K562 (cell line): ENCODE measurements at regions not wholly inside any gene's neighbourhood (a gene's known extent, or its start where the extent isn't known, plus 50 kb on each side); places are given as distances from the start of the nearest gene placed in this dataset.

Experiments
- ATAC-seq: fragments of 200-7000 bp; cut with Tn5 transposase; 3 replicates; pipeline ENCODE4 v1.9.1; 2020; ENCODE audit warnings: moderate library complexity
- BruUV-seq: library from RNA; stranded (reverse); fragments of 400-500 nt; replicated peaks from 2 replicates; lab custom pipeline; 2021; lab: Mats Ljungman, UMichigan
- CTCF ChIA-PET: fragments of 300-600 bp; formaldehyde crosslinking; extraction: SDS; loops from one replicate; lab custom pipeline; 2021; ENCODE audit warnings: low intra/inter-chr PET ratio; lab: Yijun Ruan, JAX
- POLR2A ChIA-PET: fragments of 300-600, 350-650 bp; sonication (Branson Sonifier 250); formaldehyde crosslinking; extraction: SDS; loops from one replicate; lab custom pipeline; 2021; ENCODE audit warnings: antibody characterized with exemption, inconsistent platforms; lab: Yijun Ruan, JAX
- DNase-seq, 4 experiments: peaks; one replicate each; pipeline versions ENCODE4 v3.0.0 to v3.0.0-alpha.2; 2011 to 2018; ENCODE audit warnings: low spot score in 3 of 4, mixed read lengths in 3 of 4; ENCODE audit errors: extremely low read depth in 1 of 4
- FAIRE-seq: peaks from 2 replicates; lab custom pipeline; 2011; peaks lifted over from hg19 to GRCh38; lab: Jason Lieb, UNC
- H2AFZ ChIP-seq: 2 replicates; pipeline ENCODE4 v1.6.0; 2011; ENCODE audit warnings: low read depth, low read length, control low read depth, inconsistent platforms
- H3K27ac ChIP-seq: fragments of 200-600 bp; 3 replicates; pipeline ENCODE4 v1.8.0; 2011; ENCODE audit warnings: low read depth, mild to moderate bottlenecking, control low read depth, inconsistent platforms, low read length, moderate library complexity, mixed read lengths; ENCODE audit errors: extremely low read depth
- H3K27me3 ChIP-seq, 2 experiments: fragments of 300-600 bp in 1 of 2; 2 replicates in 1 of 2; 3 replicates in 1 of 2; pipeline versions ENCODE4 v1.6.0 to v1.8.0; 2011; ENCODE audit warnings: inconsistent platforms in 2 of 2, low read length in 2 of 2, mild to moderate bottlenecking in 1 of 2, mixed read lengths in 1 of 2, moderate library complexity in 1 of 2; ENCODE audit not compliant: control insufficient read depth in 2 of 2, insufficient read depth in 2 of 2
- H3K36me3 ChIP-seq: fragments of 300-600 bp; 3 replicates; pipeline ENCODE4 v1.8.0; 2011; ENCODE audit warnings: mild to moderate bottlenecking, low read length, inconsistent platforms; ENCODE audit not compliant: control insufficient read depth, insufficient read depth
- H3K4me1 ChIP-seq, 2 experiments: fragments of 200-600 bp in 1 of 2; replicated peaks in 1 of 2; 2 replicates in 1 of 2; 3 replicates in 1 of 2; pipeline versions ENCODE4 v1.5.1 to v1.8.0; 2011; ENCODE audit warnings: inconsistent platforms in 2 of 2, low read length in 2 of 2, mild to moderate bottlenecking in 1 of 2, mixed read lengths in 1 of 2, moderate library complexity in 1 of 2; ENCODE audit not compliant: control insufficient read depth in 2 of 2, insufficient read depth in 2 of 2
- H3K4me2 ChIP-seq: 2 replicates; pipeline ENCODE4 v1.6.1; 2011; ENCODE audit warnings: low read length, control low read depth, inconsistent platforms, mixed read lengths; ENCODE audit not compliant: insufficient read depth
- H3K4me3 ChIP-seq: fragments of 200-600 bp; sonication (generic), shearing (Covaris generic); 2 replicates; pipeline ENCODE4 v1.5.1; 2016; ENCODE audit warnings: control low read depth, inconsistent platforms
- H3K79me2 ChIP-seq: fragments of 200-600 bp; 3 replicates; pipeline ENCODE4 v1.8.0; 2011; ENCODE audit warnings: low read length, inconsistent platforms; ENCODE audit not compliant: control insufficient read depth, insufficient read depth
- H3K9ac ChIP-seq, 2 experiments: 2 replicates each; pipeline versions ENCODE4 v1.6.0 to v1.6.1; 2011; ENCODE audit warnings: low read depth in 2 of 2, low read length in 2 of 2, control low read depth in 1 of 2, inconsistent platforms in 1 of 2, mild to moderate bottlenecking in 1 of 2, mixed read lengths in 1 of 2; ENCODE audit not compliant: insufficient read depth in 1 of 2
- H3K9me1 ChIP-seq: one replicate; pipeline ENCODE4 v1.6.0; 2011; ENCODE audit warnings: inconsistent platforms, mild to moderate bottlenecking, low read length, moderate library complexity; ENCODE audit not compliant: control insufficient read depth, insufficient read depth
- H3K9me3 ChIP-seq: replicated peaks from 2 replicates; pipeline ENCODE4 v1.5.1; 2011; ENCODE audit warnings: low read depth, low read length, inconsistent platforms; ENCODE audit not compliant: control insufficient read depth, insufficient read depth
- H4K20me1 ChIP-seq: replicated peaks from 2 replicates; pipeline ENCODE4 v1.6.1; 2011; ENCODE audit warnings: low read length, inconsistent platforms, mixed read lengths; ENCODE audit not compliant: control insufficient read depth, insufficient read depth
- CBX5 ChIP-seq: IDR thresholded peaks from 2 replicates; pipeline ENCODE4 v1.6.1; 2014; ENCODE audit warnings: low read depth, borderline replicate concordance
- FOS ChIP-seq: IDR thresholded peaks from 3 replicates; pipeline ENCODE4 v1.6.1; 2011; ENCODE audit not compliant: insufficient read length; ENCODE audit errors: extremely low read depth
- FUS ChIP-seq: fragments of 200-400 bp; formaldehyde crosslinking; optimal IDR thresholded peaks from 2 replicates; pipeline ENCODE3; 2017; ENCODE audit warnings: low read depth, low read length
- SLC30A9 ChIP-seq: fragments of 250-450 bp; sonication (Bioruptor Pico); IDR thresholded peaks from 2 replicates; pipeline ENCODE4 v1.8.0; 2022; ENCODE audit warnings: mild to moderate bottlenecking, moderate library complexity
- ZKSCAN3 ChIP-seq: fragments of 250-450 bp; sonication (Bioruptor Pico); IDR thresholded peaks from 2 replicates; pipeline ENCODE4 v1.4.0; 2020
- ZZZ3 ChIP-seq: fragments of 450-650 bp; IDR thresholded peaks from 2 replicates; pipeline ENCODE4 v1.6.1; 2016; ENCODE audit warnings: antibody characterized with exemption, mild to moderate bottlenecking, moderate library complexity
- WGBS: fragments of 100-300 bp; shearing (Covaris generic); methylation state at CpG from one replicate; pipeline ENCODE4 v1.1.6; 2016; ENCODE audit warnings: low coverage, mixed read lengths; ENCODE audit not compliant: insufficient coverage; ENCODE audit errors: missing lambda C conversion rate; 5-methylcytosine and 5-hydroxymethylcytosine counted together
- in situ Hi-C: fragments of 300-500 bp; cut with MboI; formaldehyde crosslinking; loops from 4 replicates; pipeline ENCODE4 v1.15.0; 2018; ENCODE audit warnings: inconsistent platforms, mixed read lengths
- intact Hi-C: fragments of 100-400 bp; cut with micrococcal nuclease; formaldehyde crosslinking; loops from 2 replicates; pipeline ENCODE4 v1.14.2; 2022
- TF ChIP-seq, protein P1 (sequence below): fragments of 200-800 bp; sonication (Bioruptor generic); IDR thresholded peaks from 2 replicates; pipeline ENCODE4 v1.6.1; 2017; ENCODE audit warnings: missing genetic modification characterization, missing compliant biosample characterization
- TF ChIP-seq, protein P2 (sequence below): fragments of 450-650 bp; formaldehyde crosslinking; IDR thresholded peaks from 2 replicates; pipeline ENCODE4 v1.4.0; 2020; ENCODE audit warnings: mild to moderate bottlenecking

DNA sequence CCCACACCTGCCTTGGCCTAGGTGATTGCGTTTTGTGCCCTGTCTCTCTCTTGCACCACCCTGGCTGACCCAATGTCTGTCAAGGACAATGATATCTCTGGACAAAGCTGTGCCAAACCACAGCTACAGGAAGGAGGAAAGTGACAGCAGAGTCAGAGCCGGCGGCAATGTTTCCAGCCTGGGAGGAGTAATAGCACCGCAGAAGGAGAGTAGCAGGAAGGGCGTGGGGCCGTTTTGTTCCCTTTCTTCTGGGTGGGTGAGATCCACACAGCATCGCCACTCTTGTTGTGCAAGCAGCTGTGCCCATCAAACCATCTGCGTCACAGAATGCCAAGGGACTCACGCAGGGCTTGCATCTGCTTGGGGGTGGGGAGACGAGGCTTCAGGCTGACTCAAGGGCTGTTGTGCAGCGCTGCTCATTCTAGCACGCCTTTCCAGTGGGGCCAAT lies 341.6 kb upstream of the AUTS2 start:
- Histone ChIP-seq H3K27me3 (no peaks in the 10 kb centered on the region), H3K79me2 (no peaks in the 10 kb centered on the region), H3K4me2 (no peak overlapping the region), H3K27ac (no peak overlapping the region), H3K9ac (no peak overlapping the region), H3K4me1 (no peaks in the 10 kb centered on the region), H3K9me3 (no peaks in the 10 kb centered on the region), H3K36me3 (no peaks in the 10 kb centered on the region), H3K9me1 (no peaks in the 10 kb centered on the region), H4K20me1 (no peaks in the 10 kb centered on the region), H3K4me3 (no peak overlapping the region), H2AFZ (no peak overlapping the region)
- BruUV-seq, result no TSS peak
- POLR2A ChIA-PET, result no interaction called here
- in situ Hi-C loops (no loop called here), intact Hi-C loops (no loop called here)
- no peak for ATAC-seq
- TF ChIP-seq FOS, result no peak
- TF ChIP-seq ZKSCAN3 (CRISPR knock-in tag), result no peak
- TF ChIP-seq, protein P1, sequence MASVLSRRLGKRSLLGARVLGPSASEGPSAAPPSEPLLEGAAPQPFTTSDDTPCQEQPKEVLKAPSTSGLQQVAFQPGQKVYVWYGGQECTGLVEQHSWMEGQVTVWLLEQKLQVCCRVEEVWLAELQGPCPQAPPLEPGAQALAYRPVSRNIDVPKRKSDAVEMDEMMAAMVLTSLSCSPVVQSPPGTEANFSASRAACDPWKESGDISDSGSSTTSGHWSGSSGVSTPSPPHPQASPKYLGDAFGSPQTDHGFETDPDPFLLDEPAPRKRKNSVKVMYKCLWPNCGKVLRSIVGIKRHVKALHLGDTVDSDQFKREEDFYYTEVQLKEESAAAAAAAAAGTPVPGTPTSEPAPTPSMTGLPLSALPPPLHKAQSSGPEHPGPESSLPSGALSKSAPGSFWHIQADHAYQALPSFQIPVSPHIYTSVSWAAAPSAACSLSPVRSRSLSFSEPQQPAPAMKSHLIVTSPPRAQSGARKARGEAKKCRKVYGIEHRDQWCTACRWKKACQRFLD (CRISPR knock-in tag), result no peak
- no peak for TF ChIP-seq CBX5
- no peak for TF ChIP-seq SLC30A9 (CRISPR knock-in tag)
- TF ChIP-seq, protein P2, sequence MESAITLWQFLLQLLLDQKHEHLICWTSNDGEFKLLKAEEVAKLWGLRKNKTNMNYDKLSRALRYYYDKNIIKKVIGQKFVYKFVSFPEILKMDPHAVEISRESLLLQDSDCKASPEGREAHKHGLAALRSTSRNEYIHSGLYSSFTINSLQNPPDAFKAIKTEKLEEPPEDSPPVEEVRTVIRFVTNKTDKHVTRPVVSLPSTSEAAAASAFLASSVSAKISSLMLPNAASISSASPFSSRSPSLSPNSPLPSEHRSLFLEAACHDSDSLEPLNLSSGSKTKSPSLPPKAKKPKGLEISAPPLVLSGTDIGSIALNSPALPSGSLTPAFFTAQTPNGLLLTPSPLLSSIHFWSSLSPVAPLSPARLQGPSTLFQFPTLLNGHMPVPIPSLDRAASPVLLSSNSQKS (CRISPR knock-in tag), result no peak
- TF ChIP-seq FUS, result no peak
- TF ChIP-seq ZZZ3, result no peak
- no peak for DNase-seq
- no peak for FAIRE-seq
- 2% methylated on average over 11 of the region's 12 CpGs for WGBS
- CTCF ChIA-PET, result no interaction called here
